GM18517 (cell line): ENCODE measurements at regions not wholly inside any gene's neighbourhood (a gene's known extent, or its start where the extent isn't known, plus 50 kb on each side); places are given as distances from the start of the nearest gene placed in this dataset.

Experiments
- ATAC-seq: cut with Tn5 transposase; IDR thresholded peaks from one replicate; pipeline ENCODE4 v1.9.1; 2021; ENCODE audit warnings: mild to moderate bottlenecking, moderate library complexity; ENCODE audit not compliant: unreplicated experiment

DNA sequence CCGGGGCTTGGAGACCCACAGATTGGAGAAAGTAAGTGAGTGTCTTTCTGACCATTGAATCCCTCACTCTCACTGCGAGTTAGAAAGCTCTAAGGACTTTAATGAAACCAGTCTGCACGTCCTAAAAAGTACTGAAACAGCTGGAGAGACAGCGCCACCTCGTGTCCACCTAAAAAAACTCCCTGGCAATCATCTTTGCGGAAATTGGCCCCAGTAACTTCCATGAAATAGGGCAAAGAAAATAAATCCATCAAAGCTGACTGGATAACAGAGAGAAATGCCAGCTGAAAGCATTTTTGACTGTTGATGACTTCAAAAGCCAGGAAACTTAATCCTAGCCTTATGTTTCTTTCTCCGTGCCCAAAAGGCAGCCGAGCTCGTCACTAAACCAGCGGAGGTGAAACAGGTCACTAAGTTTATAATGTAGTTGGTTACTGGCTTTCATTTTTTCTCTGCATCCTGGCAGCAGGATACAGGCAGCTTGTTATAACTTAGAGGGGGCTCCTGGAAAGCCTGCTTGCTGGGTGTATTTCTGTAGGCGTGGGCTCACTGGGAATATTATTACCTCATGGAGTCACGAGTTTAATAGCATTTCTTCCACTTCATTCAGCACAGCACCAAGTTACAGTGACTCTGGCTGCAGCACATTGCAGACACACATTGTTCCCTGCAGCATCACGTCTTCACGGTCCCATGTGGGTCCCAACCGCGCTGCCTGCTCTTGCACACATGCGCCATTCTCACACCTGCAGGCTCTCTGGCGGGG lies 266.5 kb downstream of the HRH4 start:
- no peak for ATAC-seq

DNA sequence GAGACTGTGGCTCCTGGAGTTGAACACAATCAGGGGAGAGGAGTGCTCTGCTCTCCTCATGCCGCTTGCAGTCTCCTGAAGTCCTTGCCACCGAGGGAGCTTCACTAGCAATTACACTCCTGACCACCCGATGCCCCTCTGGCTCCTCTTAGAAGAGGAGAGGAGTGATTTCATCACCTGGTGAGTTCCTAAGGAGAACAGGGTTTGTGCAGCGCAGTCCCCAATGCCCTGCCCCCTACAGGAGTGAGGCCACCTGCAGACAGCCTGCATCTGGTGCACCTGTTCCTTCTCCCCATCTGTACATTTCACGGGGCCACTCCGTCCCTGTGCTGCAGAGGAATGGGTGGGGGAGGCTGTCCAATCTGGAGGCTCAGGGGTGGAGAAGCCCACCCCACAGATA lies 267.2 kb downstream of the HRH4 start:
- no peak for ATAC-seq

DNA sequence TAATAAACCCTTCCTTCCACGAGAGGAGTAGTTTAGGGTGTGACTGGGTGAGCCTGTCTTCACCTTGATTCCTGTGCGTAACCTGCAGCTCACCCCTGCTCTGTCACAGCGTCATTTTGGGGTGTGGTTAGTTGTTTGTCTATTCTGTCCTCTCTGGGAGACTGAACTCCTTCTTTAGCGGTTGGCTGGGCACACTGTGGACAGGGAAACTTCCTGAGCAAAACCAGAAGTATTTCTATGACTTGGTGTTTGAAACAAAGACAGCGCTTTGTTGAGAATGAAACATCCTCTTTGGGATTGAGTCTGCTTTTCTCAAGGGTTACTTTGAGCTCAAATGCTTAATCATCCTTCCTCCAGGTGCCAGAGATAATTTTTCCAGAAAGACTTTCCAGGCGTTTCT lies 270.7 kb downstream of the HRH4 start:
- no peak for ATAC-seq

DNA sequence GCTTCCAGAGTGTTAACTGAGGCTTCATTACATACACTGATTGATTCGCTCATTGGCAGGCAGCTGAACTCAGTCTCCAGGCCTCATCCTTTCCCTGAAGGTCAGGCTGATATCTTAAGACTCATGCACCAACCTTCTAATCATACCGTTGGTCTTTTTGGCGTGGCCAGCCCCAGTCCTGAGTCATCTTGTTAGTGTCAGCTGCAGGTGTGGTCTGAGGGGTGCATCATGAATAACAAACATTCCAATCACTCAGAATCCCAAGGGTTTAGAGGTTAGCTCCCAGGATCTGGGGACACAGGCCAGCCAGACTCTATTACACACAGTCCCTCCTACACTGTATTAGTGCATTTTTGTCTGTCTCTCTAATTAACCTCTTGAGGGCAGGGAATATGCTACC lies 271.5 kb downstream of the HRH4 start:
- no peak for ATAC-seq

DNA sequence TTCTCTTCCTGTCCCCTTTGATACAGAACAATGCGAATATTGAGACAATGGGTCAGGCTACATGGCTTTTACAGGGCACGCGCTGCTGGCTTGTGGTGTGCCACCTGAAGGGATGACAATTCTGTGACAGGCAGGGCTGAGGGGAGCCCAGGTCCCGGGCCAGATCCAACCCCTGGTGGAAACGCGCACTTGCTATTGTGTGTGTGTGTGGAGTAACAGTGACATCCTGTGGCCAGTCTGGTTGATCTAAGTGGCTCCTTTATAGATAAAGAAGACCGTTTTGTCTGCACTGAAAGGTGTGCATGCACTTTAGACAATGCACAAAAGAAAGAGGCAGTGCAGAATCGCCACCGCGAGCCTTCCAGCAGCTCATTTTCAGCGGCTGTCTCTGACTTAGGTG lies 273.6 kb downstream of the HRH4 start:
- ATAC-seq: no peak

DNA sequence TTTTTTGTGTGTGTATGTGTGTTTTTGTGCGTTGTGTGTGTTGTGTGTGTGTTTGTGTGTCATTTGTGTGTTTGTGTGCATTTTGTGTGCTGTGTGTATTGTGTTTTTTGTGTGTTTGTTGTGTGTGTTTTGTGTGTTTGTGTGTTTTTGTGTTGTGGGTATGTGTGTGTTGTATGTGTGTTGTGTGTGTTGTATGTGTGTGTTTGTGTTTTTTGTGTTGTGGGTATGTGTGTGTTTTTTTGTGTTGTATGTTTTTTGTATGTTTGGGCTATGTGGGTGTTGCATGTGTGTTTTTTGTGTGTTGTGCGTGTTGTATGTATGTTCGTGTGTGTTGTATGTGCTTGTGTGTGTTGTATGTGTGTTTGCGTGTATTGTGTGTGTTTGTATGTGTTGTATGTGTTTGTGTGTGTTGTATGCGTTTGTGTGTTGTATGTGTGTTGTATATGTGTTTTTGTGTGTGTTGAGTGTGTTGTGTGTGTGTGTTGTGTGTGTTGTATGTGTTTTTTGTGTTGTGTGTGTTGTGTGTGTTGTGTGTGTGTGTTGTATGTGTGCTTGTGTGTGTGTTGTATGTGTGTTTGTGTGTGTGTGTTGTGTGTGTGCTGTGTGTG lies 275.3 kb downstream of the HRH4 start:
- ATAC-seq: no peak

DNA sequence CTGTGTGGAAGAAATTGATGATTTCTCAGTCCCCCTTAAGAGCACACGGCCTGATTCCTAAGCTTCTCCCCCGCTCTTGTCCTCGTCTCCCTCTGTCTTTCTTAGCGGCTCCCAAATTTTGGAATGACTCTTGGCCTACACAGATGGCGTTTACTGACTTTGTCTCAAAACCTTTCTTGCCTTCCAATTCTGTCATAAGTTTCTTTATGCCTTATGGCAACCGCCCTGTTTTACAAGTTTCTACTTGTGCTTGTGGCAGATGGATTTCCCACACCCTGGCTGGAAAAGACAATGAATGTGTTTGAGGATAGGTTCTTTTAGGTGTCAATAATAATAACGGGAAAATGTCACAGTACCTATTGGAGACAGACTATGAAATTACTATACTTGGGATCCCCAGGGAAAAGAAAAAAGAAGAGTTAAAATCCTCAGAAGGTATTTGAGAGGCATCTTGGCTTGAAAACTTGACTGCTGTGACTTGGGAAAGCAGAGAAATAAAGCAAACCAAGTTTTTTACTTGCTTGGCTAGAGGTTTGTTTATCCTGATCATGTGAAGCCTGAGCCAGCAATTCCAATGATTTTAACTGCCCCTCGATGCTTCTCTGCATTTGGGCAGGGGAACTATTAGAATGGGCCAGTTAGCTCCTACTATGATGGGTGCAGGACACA lies 276.4 kb downstream of the HRH4 start:
- no peak for ATAC-seq

DNA sequence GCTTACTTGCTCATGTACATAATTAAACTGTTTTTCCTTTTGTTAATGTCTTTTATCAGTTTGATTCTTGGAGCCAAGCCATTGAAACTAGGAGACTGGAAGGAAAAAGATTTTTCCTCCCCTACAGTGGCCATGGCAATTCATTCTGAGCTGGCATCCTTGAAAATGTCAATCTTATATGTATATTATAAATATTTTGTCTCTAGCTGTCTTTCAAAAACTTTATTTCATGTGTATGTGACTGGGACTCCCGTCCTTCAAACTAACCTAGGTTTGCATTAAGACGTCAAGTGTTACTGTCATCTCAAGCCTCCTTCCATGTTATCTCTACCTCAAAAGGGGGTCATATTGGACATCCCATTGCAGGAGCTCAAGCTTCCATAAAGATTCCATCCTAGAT lies 280.4 kb downstream of the HRH4 start:
- ATAC-seq: no peak

DNA sequence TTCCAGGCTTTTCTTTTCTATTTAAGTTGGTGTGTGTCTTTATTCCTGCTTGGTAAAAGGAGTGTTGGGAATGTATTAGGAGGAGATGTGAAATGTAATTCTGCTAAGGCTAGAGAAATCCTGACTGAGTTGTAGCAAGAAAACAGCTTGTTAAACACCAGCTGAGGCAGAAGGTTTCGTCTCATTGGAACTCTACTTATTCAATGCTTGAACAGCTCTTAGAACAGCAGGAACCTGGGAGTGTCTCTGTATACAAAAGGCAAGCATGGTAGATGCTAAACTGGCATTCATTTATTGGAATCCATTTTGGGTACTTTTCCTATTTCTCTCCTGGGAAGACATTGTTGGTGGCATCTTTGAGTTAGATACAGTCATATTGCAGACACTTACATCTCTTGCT lies 280.9 kb downstream of the HRH4 start:
- ATAC-seq: no peak

DNA sequence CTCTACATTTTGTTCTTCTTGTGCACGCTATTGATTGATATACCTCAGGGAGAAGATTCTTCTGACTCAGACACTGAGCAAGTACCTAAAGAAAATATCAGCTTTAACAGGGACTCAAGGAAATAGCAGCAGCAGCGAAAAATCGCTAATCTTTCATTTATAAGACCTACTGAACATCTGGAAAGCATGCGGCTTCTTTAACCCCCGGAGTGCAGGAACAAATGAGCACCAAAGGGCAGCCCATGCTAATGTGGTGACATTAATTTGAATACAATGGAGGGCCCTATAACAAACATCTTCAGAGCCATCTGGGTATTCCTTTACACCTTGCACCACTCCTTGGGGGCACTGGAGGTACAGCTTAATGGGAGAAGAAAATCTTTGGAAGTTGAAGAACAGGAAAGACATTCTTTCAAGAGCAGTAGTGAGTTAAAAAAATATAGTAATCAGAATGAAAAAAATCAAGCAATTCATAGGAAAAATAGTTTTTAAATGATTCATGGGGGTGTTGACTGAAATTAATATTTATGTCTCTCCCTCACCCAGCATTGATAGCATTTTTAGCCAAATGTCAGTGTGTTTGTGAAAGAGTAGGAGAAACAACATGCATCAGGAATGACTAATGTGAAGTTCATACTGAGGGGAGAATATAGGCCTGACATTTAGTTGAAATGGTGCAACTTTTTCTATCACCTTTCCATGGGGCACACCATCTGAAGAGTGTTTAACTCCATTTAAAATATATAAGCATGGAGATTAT lies 281.7 kb downstream of the HRH4 start:
- no peak for ATAC-seq

DNA sequence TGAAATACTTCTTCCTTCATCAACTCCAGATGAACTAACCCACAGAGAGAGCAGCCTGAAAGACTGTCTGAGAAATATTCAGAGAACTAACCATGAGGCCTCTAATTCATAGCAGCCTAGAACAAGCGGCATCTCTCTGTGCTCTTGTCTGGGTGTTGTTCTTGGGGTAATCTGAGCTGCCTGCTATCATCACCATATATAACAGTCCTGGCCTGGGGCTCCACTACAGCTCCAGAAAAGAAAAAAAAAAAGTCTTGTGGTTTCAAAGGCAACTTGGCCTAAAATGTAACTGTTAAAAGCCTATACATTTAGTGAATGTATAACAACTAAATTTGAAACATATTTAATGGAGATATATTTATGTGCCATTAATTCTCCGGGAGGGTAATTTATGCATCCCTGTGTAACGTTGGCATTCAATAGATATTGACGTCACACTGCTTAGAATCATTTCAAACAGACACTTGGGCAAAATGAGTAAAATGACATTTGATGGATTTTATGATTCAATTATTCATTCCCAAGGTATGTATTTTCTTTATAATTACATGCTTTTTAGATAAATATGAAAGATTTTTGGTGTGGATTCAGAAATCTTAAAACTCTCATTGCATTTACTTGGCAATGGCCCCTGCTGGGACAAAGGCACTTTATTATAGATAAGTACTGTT lies 294.3 kb downstream of the HRH4 start:
- no peak for ATAC-seq

DNA sequence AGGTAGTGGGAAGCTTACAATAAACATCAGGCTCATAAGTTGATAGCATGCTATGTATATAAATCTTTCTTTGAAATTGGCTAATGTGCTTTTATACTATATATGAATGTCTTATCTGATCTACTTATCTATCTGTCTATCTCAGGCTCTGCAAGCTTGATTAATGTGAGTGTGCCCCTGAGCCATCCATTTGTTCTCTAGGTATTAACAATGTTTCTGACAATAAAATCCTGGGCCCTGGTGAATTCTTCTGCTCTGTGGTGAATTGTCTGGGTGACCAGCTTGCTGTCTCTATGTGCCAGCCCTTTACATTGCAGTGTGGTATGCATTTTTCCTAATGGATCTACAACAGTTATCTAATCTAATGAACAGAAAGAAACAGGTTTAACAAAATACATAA lies 295.9 kb downstream of the HRH4 start:
- no peak for ATAC-seq

DNA sequence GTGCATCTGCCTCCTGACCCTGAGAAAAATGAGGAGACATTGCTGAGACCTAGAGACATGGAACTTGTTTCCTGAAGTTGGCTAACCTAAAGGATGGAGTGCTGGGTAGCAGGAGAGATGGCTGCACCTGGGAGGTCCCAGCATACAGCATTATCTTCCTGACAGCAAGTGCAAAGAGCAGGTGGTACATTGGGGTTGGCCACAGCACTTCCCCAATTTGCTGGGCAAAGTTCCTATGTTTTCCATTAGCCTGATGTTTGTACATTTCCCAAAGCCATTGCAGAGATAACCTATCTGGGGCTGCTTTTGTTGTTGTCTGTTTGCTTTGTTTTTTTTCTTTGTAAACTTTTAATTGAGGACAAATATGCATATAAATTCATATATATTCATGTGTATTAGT lies 296.7 kb downstream of the HRH4 start:
- ATAC-seq: no peak

DNA sequence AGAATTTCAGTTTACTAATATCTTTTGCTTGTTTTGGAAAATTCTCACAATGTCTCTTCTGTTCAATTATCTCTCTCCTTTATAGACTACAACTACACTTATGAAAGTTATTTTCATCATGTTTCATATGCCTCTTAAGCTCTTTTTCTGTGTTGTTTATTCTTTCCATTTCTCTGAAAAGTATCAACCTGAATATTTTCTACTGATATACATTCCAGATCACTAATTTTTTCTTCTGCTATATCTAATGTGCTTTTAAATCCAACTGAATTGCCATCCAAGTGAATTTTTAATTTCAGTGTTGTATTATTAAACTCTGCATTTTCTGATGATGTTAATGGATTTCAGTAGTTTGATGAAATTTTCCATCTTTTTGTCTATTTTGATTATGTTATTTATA lies 301.3 kb downstream of the HRH4 start:
- no peak for ATAC-seq

DNA sequence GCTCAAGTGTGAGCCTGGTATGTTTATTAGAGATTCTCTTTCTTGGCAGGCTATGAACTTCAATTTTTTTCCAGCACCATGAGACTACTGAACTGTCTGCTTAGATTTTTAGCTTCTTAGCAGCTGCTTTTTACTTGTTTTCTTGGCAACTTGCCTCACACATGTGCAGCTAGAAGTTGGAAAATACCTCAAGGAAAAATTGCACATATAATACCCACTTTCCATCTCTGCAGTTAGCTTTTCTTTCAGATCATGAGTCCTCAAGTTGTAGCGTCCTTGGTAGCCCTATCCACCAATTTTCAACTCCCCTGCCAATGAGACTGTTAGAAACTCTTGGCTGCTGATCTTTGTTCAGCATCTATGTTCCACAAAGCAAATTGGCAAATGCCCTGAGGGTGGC lies 302.1 kb downstream of the HRH4 start:
- no peak for ATAC-seq

DNA sequence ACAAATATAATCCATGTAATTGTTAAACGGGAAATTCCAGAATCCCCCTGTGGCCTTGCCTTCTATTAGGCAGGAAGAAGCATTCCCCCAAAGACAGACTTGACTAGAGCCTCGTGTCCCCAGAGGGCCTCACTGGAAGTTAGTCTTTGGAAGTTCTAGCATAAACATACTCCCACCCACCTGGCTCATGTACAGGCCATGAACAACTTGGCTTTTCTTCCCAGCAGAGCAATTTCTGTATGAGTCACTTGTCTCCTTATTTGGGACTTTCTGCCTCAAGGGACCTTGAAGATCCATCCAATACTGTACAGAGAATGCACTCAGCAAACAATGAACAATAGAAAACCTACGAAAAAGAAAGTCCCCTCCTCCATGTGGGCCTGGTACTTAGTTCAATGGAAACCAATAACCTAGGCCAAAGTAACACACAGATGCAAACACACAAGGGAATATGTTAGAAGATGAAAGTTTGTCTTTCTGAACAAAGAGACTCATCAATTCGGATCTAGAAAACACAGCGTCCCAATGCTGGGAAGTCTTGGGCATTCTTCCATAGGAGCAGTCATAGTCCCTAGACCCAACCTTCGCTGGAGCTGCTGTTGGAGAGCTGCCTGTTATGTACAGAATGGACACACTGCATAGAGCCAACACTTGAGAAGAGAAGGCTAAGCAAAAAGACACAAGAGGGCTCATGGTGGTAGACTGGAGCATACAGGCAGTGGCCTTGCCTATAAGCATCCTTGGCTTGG lies 303.5 kb downstream of the HRH4 start:
- no peak for ATAC-seq

DNA sequence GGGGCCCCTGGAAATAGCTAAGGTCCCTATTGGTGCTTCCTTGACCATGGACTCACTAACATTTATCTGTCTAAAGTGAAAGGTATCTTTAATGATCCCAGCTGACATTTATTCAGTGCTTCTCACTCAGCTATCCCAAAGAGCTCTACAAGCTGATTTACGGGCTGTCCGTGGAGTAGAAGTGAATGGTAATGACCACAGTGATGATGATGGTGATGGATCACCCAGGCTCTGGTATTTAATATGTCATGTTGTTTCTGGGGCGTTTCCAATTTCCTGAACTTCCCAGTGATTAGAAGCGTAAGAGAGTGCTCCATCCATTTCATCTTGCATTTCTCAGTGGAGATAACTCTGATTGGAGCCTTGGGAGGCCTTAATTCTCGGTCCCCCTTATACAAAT lies 304.3 kb downstream of the HRH4 start:
- ATAC-seq: no peak

DNA sequence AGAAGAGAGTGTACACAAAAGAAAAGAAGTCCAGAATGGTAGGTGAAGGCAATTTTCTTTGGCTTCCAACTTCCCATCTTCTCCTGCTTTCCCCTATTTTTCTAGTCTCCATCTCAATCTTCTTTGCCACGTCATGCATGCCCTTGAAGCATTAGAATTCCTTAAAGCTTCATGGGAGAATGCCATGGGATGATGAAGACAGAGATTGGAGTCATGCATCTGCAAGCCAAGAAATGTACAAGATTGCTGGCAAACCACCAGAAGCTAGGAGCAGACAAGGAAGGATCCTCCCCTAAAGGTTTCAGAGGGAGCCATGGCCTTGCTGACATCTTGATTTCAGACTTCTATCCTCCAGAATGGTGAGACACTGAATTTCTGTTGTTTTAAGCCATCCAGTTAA lies 305.9 kb downstream of the HRH4 start:
- ATAC-seq: no peak

DNA sequence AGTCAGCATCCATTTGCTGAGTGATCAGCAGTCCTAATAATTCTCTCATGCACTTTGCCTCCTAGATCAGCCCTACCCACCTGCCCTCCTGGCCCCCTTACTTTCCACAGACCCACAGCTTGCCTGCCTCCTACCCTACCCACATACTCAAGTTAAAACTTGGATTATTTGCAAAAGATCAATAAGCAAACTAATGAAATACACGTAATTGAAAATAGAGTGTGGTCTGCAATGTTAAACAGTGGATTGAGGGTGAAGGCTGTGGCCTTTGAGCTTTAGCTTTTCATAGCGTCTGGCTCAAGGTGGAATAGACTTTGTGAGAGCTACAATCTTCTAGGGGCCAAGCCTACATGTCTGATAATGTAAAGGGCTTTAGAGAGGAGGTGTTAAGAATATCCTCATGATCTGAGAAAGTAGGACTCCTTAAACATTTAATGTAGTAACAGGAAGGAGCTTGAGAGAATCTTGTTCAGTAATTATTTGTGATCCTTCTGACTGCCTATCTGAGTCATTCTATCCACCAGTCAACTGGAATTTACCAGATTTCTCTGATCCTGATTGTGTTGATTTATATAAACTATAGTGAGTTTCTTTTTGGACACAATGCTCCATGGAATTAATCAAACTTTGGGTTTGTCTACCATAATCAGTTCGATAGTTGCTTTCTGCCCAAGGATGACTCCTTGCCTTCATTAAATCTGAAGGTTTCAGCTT lies 310.0 kb downstream of the HRH4 start:
- ATAC-seq: no peak

DNA sequence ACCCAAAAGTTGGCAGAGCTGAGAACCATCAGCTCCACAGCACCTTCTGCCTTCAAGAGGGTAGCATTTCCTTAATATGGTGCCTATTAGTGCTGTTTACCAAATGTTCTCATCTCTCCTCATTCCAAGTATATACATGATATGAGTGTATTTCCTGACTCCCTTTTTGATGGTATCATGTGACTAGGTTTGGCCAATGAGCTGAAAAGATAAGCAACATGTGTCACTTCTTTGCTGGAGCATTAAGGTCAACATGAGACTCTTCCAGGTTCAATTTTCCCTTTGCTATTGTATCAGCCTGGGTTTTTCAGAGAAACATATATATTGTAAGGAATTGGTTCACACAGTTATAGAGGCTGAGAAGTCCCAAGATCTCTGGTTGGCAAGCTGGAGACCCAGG lies 310.9 kb downstream of the HRH4 start:
- ATAC-seq: no peak
